HepG2 (cell line): ENCODE measurements at regions not wholly inside any gene's neighbourhood (a gene's known extent, or its start where the extent isn't known, plus 50 kb on each side); places are given as distances from the start of the nearest gene placed in this dataset.

Source experiments
- ISL2 ChIP-seq: sonication (generic); formaldehyde crosslinking; IDR thresholded peaks from 2 replicates; pipeline ENCODE4 v1.5.0; 2020; ENCODE audit warnings: missing genetic modification reagents
- MLLT10 ChIP-seq: sonication (generic); formaldehyde crosslinking; IDR thresholded peaks from 2 replicates; pipeline ENCODE4 v1.4.0; 2020; ENCODE audit warnings: missing genetic modification reagents
- MTF2 ChIP-seq: sonication (generic); formaldehyde crosslinking; IDR thresholded peaks from 2 replicates; pipeline ENCODE4 v1.5.0; 2020; ENCODE audit warnings: missing genetic modification reagents, borderline replicate concordance
- NFIC ChIP-seq: IDR thresholded peaks from 2 replicates; pipeline ENCODE4 v1.6.1; 2012; ENCODE audit warnings: mild to moderate bottlenecking, low read length, inconsistent platforms
- STAT5B ChIP-seq: sonication (generic); formaldehyde crosslinking; IDR thresholded peaks from 2 replicates; pipeline ENCODE4 v1.4.0; 2020; ENCODE audit warnings: missing genetic modification reagents
- ZBTB7B ChIP-seq: sonication (generic); formaldehyde crosslinking; IDR thresholded peaks from 2 replicates; pipeline ENCODE4 v1.4.0; 2020; ENCODE audit warnings: missing genetic modification reagents
- ZFAT ChIP-seq: sonication (generic); formaldehyde crosslinking; conservative IDR thresholded peaks from 2 replicates; pipeline ENCODE4 v1.8.1; 2023; ENCODE audit warnings: missing genetic modification reagents, inconsistent platforms
- ZFP90 ChIP-seq: sonication (generic); formaldehyde crosslinking; IDR thresholded peaks from 2 replicates; pipeline ENCODE4 v1.8.0; 2022; ENCODE audit warnings: missing genetic modification reagents, mild to moderate bottlenecking, inconsistent platforms, borderline replicate concordance
- ZNF274 ChIP-seq: sonication (generic); formaldehyde crosslinking; IDR thresholded peaks from 2 replicates; pipeline ENCODE4 v1.5.1; 2020; ENCODE audit warnings: mild to moderate bottlenecking, missing genetic modification reagents
- ZNF451 ChIP-seq: sonication (generic); formaldehyde crosslinking; IDR thresholded peaks from 2 replicates; pipeline ENCODE4 v1.5.0; 2020; ENCODE audit warnings: mild to moderate bottlenecking, missing genetic modification reagents
- ZNF557 ChIP-seq: sonication (generic); formaldehyde crosslinking; IDR thresholded peaks from 2 replicates; pipeline ENCODE4 v1.4.0; 2020; ENCODE audit warnings: missing genetic modification reagents
- ZNF562 ChIP-seq: sonication (generic); formaldehyde crosslinking; IDR thresholded peaks from 2 replicates; pipeline ENCODE4 v1.8.0; 2022; ENCODE audit warnings: missing genetic modification reagents, borderline replicate concordance
- ZNF737 ChIP-seq: sonication (generic); formaldehyde crosslinking; IDR thresholded peaks from 2 replicates; pipeline ENCODE4 v1.5.0; 2020; ENCODE audit warnings: missing genetic modification reagents, mild to moderate bottlenecking, borderline replicate concordance
- ZNF878 ChIP-seq: sonication (generic); formaldehyde crosslinking; IDR thresholded peaks from 2 replicates; pipeline ENCODE4 v1.8.1; 2023; ENCODE audit warnings: mild to moderate bottlenecking, missing genetic modification reagents, moderate library complexity
- TF ChIP-seq, protein P1 (sequence below): sonication (generic); formaldehyde crosslinking; IDR thresholded peaks from 2 replicates; pipeline ENCODE4 v1.4.0; 2020; ENCODE audit warnings: missing genetic modification reagents
- TF ChIP-seq, protein P2 (sequence below): IDR thresholded peaks from 2 replicates; pipeline ENCODE4 v1.6.1; 2016; ENCODE audit warnings: mild to moderate bottlenecking
- TF ChIP-seq, protein P3 (sequence below): IDR thresholded peaks from 2 replicates; pipeline ENCODE4 v1.6.1; 2018; ENCODE audit warnings: missing genetic modification reagents
- TF ChIP-seq, protein P4 (sequence below): sonication (generic); formaldehyde crosslinking; IDR thresholded peaks from 2 replicates; pipeline ENCODE4 v1.8.0; 2022; ENCODE audit warnings: low read depth, missing genetic modification reagents
- TF ChIP-seq, protein P5 (sequence below): sonication (generic); formaldehyde crosslinking; IDR thresholded peaks from 2 replicates; pipeline ENCODE4 v1.5.1; 2020; ENCODE audit warnings: missing genetic modification reagents, mild to moderate bottlenecking, borderline replicate concordance
- TF ChIP-seq, protein P6 (sequence below): sonication (generic); formaldehyde crosslinking; IDR thresholded peaks from 2 replicates; pipeline ENCODE4 v1.5.1; 2020; ENCODE audit warnings: mild to moderate bottlenecking, moderate library complexity, missing genetic modification reagents

DNA sequence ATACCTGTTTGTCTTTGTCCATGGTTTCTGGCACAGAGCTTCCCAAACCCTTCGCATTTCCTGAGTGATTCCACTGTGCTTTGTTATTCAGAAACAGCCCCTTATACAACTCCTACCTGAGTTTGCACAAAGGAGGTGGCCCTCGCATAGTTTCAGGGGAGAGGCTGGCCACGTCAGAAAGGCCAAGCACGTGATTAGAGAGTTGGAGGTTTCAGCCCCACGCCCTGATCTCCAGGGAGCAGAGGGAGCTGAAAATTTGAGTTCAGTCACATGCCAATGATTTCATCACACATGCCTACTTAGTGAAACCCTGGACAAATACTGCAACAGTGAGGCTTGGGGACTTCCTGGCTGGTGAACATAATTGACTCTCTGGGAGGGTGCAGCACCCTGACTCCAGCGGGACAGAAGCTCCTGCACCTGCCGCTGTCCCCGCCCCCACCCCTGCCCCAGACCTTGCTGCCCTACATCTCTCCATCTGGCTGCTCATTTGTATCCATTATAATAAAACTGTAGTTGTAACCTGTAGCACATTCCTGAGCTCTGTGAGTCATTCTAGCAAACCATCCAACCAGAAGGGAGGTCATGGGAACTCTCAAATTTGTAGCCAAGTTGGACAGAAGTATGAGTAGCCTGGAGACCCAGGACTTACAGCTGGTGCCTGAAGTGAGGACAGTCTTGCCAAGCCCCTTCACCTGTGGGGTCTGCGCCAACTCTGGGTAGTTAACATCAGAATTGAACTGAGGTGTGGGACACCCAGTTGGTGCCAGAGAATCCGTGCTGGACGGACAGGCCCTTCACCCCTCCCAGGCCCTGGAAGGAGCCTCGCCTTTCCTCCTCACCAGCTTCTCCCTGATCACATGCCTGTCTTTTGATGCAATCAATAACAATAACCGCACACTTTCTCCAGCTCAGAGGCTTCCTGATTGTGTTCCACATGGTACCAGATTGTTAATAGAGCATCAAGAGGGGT lies 224.3 kb downstream of the ANAPC1 start (continued):
- TF ChIP-seq, protein P1, sequence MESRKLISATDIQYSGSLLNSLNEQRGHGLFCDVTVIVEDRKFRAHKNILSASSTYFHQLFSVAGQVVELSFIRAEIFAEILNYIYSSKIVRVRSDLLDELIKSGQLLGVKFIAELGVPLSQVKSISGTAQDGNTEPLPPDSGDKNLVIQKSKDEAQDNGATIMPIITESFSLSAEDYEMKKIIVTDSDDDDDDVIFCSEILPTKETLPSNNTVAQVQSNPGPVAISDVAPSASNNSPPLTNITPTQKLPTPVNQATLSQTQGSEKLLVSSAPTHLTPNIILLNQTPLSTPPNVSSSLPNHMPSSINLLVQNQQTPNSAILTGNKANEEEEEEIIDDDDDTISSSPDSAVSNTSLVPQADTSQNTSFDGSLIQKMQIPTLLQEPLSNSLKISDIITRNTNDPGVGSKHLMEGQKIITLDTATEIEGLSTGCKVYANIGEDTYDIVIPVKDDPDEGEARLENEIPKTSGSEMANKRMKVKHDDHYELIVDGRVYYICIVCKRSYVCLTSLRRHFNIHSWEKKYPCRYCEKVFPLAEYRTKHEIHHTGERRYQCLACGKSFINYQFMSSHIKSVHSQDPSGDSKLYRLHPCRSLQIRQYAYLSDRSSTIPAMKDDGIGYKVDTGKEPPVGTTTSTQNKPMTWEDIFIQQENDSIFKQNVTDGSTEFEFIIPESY, result peak; percentile 21; the same call in 1 of the 2 replicates
- TF ChIP-seq, protein P2, sequence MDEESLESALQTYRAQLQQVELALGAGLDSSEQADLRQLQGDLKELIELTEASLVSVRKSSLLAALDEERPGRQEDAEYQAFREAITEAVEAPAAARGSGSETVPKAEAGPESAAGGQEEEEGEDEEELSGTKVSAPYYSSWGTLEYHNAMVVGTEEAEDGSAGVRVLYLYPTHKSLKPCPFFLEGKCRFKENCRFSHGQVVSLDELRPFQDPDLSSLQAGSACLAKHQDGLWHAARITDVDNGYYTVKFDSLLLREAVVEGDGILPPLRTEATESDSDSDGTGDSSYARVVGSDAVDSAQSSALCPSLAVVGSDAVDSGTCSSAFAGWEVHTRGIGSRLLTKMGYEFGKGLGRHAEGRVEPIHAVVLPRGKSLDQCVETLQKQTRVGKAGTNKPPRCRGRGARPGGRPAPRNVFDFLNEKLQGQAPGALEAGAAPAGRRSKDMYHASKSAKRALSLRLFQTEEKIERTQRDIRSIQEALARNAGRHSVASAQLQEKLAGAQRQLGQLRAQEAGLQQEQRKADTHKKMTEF (CRISPR knock-in tag), result no peak
- TF ChIP-seq, protein P3, sequence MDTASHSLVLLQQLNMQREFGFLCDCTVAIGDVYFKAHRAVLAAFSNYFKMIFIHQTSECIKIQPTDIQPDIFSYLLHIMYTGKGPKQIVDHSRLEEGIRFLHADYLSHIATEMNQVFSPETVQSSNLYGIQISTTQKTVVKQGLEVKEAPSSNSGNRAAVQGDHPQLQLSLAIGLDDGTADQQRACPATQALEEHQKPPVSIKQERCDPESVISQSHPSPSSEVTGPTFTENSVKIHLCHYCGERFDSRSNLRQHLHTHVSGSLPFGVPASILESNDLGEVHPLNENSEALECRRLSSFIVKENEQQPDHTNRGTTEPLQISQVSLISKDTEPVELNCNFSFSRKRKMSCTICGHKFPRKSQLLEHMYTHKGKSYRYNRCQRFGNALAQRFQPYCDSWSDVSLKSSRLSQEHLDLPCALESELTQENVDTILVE (CRISPR knock-in tag), result no peak
- TF ChIP-seq ZBTB7B (no peak), ZNF557 (CRISPR knock-in tag) (no peak), MTF2 (CRISPR knock-in tag) (no peak), ZFAT (CRISPR knock-in tag) (no peak), ZNF878 (CRISPR knock-in tag) (no peak), ZFP90 (no peak), MLLT10 (CRISPR knock-in tag) (no peak), ZNF737 (CRISPR knock-in tag) (no peak), ZNF274 (CRISPR knock-in tag) (no peak), STAT5B (CRISPR knock-in tag) (no peak), ISL2 (CRISPR knock-in tag) (no peak), ZNF562 (CRISPR knock-in tag) (no peak), ZNF451 (CRISPR knock-in tag) (no peak), NFIC (no peak)
- TF ChIP-seq, protein P4, sequence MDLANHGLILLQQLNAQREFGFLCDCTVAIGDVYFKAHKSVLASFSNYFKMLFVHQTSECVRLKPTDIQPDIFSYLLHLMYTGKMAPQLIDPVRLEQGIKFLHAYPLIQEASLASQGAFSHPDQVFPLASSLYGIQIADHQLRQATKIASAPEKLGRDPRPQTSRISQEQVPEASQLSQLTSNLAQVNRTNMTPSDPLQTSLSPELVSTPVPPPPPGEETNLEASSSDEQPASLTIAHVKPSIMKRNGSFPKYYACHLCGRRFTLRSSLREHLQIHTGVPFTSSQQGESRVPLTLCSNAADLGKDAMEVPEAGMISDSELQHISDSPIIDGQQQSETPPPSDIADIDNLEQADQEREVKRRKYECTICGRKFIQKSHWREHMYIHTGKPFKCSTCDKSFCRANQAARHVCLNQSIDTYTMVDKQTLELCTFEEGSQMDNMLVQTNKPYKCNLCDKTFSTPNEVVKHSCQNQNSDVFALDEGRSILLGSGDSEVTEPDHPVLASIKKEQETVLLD (CRISPR knock-in tag), result 0 out of 2 replicates have a peak, but pooled peaks have one; percentile 30
- TF ChIP-seq, protein P5, sequence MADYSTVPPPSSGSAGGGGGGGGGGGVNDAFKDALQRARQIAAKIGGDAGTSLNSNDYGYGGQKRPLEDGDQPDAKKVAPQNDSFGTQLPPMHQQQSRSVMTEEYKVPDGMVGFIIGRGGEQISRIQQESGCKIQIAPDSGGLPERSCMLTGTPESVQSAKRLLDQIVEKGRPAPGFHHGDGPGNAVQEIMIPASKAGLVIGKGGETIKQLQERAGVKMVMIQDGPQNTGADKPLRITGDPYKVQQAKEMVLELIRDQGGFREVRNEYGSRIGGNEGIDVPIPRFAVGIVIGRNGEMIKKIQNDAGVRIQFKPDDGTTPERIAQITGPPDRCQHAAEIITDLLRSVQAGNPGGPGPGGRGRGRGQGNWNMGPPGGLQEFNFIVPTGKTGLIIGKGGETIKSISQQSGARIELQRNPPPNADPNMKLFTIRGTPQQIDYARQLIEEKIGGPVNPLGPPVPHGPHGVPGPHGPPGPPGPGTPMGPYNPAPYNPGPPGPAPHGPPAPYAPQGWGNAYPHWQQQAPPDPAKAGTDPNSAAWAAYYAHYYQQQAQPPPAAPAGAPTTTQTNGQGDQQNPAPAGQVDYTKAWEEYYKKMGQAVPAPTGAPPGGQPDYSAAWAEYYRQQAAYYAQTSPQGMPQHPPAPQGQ (CRISPR knock-in tag), result no peak
- TF ChIP-seq, protein P6, sequence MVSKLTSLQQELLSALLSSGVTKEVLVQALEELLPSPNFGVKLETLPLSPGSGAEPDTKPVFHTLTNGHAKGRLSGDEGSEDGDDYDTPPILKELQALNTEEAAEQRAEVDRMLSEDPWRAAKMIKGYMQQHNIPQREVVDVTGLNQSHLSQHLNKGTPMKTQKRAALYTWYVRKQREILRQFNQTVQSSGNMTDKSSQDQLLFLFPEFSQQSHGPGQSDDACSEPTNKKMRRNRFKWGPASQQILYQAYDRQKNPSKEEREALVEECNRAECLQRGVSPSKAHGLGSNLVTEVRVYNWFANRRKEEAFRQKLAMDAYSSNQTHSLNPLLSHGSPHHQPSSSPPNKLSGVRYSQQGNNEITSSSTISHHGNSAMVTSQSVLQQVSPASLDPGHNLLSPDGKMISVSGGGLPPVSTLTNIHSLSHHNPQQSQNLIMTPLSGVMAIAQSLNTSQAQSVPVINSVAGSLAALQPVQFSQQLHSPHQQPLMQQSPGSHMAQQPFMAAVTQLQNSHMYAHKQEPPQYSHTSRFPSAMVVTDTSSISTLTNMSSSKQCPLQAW, result no peak
